ENCODE measurements at regions not wholly inside any gene's neighbourhood (a gene's known extent, or its start where the extent isn't known, plus 50 kb on each side); places are given as distances from the start of the nearest gene placed in this dataset.
"Not testable (repeated sequence)": the region's sequence is repeated elsewhere in the genome, so short reads cannot be mapped to it uniquely, and the experiment has no call there.

DNA sequence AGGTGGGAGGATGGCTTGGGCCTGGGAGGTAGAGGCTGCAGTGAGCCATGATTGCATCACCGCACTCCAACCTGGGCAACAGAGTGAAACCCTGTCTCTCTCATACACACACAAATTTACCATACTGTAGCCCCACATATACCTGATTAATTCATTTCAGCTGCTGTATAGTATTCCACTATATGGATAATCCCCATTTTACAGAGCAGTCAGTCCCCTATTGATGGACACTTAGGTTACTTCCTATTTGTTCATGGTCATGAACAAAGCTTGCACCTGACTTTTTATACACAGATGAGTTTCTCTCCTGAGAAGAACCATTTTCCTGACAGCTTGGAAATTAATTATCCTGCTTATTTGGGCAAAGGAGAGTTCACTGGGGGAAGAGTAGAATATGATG is 59.2 kb downstream of the EMX2 start:
- no peak for DNase-seq

DNA sequence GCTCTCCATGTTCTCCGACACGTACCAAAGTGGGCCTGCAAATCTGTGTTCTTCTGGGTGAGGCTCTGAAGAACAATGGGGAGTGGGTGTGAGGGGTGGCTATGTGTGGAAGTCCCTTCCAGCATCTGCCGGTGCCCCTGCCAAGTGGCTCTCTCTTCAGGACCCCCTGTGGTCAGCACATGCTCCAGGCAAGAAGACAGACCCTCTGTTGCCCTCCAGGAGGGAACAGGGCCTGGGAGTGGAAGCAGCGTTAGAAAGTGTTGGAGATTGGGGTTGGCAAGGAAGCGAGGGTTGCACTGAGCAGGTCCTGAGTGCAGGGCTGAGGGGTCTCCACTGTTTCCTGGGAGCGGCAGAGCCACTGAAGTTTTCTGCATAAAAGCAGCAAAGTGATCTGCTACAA is 60.5 kb downstream of the EMX2 start:
- no peak for DNase-seq

DNA sequence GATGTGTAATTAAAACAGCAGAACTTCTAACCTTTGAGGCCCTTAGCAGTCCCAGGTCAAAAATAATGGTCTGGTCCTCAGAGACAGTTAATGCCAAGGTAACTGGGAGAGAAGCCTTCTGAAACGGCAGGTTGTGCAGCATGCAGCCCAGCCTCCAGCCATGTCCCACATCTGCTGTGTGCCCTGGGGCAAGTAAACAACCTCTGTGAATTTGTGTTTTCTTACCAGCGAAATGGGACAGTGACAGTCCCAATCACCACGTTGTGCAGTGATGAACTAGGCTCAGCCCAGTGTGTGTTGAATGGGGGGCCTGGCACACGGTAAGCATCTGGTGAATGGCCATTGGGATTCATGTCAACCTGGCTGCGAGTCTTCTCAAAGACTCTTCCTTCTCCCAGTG is 61.2 kb downstream of the EMX2 start:
- DNase-seq = no peak

DNA sequence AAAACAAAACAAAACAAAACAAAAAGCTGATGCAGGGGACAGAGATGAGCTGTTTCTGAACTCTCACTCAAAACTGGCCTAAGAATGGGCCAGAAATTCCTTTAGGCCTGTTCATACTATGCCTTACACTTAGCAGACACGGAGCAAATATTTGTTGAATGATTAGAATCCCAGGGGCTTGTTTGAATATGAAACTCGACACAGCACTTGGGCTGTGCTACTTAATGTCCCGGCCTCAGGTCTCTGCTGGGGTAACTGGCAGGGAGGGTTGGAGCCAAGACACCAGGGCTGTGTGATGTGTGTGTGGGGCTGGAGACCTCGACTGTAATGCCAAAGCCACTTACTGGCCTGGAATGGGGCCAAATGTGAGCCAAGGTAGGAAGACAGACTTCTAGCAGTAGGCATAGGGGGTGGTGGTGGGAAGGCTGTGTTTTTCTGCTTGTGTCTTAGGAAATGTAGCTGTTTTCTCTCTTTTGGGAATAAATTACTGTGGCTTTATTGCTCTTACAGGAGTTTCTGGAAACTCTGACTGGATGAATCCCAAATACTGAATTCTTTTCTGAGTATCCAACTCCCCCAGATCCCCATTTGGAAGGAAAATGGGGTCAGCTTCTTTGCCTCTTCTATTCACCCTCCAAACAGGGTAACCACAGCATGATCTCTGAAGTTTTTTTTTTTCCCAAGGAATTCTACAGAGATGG is 66.7 kb downstream of the EMX2 start:
- no peak for DNase-seq

DNA sequence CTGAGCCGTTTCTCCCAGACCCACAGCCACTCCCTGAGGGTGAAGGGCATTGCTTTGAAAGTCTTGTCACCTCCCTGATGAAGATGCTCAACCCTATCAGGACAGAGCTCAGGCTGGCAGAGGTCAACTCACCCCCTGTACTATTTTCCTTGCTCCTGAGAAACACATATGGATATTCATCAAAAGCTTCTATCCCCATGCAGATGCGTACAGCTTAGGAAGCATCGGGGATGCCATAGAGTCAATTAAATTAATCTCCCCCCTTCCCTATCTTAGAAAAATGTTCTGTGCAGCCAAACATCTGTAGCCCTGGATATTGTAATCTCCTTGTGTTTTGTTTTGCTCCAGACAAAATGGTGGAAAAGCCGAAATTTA is 67.2 kb downstream of the EMX2 start:
- no peak for DNase-seq

DNA sequence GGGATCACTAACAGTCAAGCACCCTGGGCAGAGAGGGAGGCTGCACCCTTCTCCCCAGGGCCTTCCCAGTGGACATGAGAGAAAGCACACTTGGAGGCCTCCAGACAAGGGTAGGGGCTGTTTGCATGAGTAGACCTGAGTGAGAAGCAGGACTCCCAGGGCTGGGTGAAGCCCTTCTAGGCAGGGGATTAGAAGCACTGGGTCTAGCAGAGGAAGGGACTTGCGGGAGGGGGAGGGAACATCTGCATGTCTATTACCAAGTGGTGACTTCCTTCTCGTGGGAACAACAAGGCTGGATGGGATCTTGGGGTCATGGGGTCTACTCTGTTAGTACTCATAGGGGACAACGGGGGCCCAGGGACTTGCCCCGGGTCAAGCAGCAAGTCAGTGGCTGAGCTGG is 67.8 kb downstream of the EMX2 start:
- no peak for DNase-seq

DNA sequence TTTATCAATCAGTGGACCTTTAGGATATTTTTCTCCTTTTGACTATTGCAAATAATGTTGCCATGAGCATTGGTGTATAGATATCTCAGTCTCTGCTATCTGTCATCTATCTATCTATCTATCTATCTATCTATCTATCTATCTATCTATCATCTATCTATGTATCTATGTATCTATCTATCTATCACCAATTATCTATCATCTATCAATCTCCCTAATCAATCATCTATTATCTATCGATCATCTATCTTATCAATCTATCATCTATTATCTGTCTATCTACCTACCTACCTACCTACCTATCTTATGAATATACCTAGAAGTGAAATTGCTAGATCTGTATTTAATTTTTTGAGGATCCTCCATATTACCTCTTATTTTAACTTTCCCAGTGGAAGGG is 69.6 kb downstream of the EMX2 start:
- no peak for DNase-seq

DNA sequence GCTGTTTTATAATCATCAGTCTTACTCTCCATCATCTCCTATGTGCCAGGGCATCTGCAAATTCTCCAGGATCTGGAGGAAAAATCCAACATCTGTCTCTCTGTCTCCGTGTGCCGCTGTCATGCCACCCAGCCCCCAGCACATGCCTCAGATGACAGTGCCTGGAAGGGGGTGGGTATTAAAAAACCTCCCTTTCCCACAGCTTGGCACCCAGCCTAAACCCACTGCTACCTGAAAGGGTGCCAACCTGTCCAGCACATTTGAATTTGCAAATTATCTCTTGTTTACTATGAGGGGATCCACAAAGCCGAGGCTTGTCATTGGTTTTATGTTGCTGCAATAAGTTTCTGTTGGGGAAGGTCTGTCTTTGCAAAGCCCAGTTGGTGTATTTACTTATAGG is 73.1 kb downstream of the EMX2 start:
- no peak for DNase-seq

DNA sequence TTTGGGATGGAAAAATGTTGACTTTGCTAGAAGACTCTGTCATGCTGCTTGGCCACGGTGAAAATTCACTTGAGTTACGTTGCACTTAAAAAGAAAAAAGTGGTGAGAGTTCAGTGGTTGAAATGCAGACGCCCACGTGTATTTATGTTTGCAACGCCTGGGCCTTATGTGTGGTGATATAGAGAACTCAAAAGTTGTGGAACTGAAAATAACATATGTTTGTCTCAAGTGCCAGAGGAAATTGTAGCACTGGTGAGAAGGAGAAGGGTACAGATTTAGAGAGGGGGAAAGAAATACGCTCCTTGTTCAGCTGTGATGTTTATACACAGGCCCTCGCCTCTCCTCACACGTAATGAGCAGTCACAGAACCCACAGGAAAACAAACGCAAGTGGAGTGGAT is 73.6 kb downstream of the EMX2 start:
- DNase-seq = no peak

DNA sequence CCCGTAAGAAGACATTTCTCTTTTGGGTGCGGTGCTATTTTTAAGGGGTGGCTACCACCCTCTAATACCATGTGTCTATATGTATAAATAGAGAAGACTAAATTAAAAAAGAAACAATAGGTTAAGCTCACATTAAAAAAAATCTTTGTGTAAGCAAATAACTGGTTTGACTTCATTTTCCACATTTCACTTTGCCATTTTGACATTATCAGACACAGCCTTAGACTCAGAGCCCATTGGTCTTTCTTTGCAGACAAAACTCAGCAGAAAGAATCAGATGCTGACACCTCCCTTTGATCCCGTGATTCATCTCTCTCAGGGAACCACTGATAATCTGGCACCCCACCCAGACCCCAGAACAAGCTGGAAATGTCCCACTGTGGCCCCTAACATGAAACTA is 74.5 kb downstream of the EMX2 start:
- DNase-seq = no peak

DNA sequence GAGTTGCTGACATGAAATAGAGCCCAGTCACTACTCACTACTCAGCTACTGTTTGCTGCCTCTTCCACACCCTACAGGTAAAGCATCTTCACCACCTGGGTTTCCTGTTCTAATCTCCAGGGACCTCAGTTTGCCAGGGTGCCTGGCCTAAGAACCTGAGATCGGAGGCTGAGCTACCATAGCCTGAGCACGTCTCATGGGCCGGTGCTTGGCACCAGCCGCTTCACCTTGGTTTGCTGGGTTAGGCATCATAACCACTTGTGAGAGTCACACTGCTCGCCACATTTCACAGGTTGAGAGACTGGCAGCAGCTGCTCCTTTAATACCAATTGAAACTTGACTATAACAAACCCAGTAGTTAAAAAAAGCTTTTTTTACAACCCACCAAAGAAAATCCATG is 75.1 kb downstream of the EMX2 start:
- no peak for DNase-seq

DNA sequence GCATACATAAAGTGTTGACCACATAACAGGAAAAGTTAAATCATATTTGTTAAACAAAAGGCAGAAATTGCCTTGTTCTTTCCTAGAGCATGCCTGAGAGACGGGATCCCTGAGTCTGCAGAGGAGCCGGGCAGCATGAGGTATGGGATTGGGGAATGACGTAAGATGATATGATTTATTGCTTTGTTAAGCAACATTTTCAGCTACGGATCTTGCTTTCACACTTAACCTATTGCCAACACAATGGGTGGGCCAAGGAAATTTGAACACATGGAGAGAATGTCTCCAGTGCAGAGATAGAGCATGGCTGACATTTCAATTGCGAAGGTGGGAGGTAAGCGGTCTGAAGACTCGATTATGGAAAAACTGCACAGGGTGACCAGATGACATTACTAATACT is 76.7 kb downstream of the EMX2 start:
- no peak for DNase-seq

DNA sequence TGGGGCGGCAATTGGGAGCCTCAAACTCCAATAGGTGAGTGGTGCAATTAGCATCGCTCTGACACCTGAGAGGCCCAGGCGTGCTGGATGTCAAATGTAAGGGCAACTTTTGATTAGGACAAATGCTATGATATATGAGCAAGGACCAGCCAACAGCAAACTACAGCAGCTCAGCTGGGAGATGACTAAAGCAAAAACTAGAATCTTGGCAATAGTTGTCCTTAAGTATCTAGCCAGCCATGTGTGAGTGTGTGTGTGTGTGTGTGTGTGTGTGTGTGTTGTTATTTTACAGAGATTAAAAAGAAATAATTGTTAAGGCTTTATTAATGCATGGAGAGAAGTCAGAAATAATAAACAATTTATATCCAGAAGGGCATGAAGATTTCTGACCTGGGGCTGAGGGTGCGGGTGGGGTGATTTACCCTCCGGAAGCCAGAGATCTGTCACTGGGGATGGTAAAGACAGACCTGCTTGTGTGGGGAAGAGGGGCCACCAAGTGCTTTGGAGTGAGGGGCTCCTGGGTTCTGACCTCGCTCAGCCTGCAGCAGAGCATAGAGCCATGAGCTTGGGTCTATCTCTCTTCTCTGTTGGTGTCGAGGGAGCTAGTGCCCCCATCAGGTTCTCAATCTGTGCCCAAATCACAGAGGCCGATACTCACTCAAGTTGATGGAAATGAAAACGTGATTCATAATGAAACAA is 77.3 kb downstream of the EMX2 start:
- DNase-seq = no peak

DNA sequence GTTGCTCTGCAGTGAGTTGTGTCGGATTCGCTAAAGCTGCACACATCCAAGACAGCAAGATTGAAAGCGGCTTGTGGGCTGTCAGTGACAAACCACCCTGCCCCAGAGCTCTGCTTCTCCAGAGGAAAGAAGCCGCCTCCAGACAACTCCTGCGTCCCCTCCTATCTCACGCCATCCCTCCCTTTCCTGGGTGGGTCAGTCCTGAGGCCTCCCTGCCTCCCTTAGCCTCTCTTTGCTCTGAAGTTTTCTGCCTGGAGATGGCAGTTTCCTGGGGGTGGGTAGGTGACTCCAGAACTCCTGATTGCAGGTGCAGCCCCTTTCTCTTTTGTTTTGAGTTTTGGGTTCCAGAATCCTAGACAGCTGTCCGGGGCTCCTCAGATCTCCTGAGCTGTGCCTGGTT is 78.7 kb downstream of the EMX2 start:
- no peak for DNase-seq

DNA sequence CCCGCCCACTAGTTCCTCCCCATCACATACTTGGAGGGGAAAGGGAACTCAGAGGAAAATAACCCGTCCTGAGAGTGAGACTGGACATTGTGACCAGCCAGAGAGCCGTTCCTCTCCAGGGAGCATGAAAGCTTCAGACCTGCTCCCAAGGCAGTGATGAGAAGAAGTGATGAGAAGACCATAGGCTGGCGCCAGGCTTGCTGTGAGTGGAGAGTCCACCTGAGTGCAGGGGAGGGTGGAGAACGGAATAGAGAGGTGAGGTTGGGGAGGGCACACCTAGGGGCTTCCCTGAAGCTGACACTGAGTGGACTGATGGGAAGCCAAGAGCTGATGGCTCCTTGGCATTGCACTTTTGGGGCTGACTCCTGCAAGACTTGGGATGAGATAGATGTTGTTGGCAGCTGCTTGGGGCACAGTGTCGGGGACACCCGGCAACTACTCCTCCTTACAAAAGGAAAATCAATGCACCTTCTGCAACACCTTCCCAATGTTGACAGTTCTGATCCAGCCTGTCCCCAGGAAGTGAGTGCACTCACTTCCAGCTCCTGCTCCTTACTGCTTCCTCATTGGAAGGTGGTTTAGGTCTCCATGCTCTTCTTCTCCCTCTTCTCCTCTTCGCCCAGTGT is 79.4 kb downstream of the EMX2 start:
- no peak for DNase-seq

DNA sequence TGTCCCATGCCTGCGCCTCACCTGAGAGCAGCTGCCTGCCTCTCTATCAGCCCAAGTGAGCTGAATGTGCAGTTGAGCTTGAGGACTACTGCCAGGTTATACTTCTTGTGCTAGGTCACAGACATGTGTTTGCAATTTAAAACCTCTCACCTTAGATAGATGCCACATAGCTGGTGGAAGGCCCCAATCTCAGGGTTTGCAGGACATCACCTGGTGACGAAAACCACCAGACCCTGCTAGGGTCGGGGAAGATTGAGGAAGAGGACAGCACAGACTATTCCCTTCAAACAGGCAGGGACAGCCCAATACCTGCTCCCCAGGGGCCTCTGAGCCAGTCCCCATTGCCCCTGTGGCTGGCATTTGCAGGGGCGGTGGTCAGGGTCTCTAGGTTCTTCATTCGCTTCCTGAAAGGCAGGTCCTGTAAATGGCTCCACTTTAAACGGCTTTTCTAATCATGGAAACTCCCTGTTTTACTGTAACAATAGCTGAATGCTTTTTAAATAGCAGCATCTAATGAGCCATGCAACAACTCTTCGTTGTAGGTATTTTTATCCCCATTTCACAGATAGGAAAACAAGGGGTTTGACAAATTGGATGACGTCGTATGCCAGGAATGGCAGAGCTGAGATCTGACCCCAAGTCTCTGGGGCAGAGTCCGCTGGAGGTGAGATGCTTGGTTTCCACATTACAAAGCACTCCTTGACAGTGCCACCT is 80.1 kb downstream of the EMX2 start:
- no peak for DNase-seq

DNA sequence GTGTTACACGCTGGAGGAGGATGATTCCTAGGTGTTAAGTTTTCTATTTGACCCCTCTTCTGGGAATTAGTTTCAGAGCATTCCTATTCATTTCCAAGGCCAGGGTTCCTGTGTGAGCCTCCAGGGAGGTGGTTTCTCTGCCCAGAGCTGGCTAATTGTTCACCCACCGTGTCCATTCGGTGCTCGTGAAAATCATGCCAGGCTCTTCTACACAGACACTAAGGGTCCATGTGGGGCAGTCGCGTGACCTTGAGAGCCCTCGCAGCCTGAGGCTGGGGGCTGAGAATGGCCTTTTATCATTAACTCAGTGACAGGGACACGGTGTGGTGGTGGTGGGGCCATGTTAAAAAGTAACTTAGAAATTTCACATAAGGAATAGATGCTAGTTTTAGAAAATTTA is 83.7 kb downstream of the EMX2 start:
- DNase-seq = no peak

DNA sequence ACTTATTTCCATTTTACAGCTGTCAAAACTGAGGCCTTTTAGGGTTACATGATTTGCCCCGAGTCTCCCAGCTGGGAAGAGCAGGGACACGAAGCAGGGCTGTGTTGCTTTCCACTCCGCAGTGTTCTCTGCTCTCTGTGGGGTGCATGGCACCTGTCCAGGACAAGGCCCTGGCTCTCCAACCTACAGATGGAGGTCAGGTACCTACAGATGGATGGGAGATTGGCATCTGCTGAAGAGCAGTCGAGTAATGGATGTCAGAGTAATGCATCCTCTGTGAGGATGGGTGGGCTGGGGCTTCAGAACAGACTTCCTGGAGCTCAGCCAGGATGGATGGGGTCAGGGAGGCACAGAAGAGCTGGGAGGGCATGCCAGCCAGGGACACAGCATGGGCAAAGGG is 85.0 kb downstream of the EMX2 start:
- DNase-seq = peak; percentile 46 to 76

DNA sequence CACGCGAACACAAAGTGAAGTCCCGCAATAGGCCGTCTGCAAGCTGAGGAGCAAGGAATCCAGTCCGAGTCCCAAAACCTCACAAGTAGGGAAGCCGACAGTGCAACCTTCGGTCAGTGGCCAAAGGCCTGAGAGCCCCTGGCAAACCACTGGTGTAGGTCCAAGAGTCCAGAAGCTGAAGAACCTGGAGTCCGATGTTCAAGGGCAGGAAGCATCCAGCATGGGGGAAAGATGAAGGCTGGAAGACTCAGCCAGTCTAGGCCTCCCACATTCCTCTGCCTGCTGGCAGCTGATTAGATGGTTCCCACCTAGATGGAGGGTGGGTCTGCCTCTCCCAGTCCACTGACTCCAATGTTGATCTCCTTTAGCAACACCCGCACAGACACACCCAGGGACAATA is 87.2 kb downstream of the EMX2 start:
- not testable (repeated sequence) for DNase-seq

DNA sequence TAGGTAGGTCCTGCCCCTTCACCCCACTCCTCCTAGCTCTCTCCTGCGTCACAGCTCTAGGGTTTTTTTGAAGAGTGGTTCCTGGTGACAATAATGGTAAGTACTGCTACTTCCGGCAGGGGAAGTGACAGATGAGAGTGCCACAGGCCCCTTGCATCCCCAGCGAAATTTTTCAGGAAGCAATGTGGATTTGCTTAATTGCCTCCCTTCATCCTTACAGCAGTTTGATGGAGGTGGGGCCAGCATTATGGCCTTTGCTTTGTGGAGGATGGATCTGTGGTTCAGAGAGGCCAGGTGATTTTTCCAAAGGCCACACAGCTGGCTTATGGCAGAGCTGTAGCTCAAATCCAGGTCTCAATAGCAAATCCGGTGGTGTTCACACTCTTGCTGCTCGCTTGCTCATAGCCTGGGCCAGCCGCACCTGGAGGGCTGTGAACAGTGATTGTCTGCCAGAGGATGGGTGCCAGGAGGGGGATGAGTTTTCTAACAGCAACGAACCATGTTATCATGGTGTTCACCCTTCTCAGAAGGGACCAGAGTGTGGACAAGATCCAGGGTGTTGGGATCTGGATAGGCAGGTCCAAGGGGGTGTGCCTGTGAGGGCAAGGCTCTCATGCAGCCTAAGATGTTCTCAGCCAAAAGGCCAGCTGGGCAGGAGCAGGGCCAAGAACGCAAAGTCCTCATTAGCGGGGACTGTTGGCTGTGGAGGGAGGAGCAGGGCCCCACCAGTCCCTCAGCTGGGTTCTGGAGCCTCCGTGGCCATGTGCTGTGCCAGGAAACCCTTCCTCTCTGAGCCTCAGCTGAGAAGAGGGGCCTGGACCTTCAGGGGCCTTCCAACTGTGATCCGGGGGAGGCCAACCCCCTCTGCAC is 89.0 kb downstream of the EMX2 start:
- peak; percentile 61 to 82 for DNase-seq

DNA sequence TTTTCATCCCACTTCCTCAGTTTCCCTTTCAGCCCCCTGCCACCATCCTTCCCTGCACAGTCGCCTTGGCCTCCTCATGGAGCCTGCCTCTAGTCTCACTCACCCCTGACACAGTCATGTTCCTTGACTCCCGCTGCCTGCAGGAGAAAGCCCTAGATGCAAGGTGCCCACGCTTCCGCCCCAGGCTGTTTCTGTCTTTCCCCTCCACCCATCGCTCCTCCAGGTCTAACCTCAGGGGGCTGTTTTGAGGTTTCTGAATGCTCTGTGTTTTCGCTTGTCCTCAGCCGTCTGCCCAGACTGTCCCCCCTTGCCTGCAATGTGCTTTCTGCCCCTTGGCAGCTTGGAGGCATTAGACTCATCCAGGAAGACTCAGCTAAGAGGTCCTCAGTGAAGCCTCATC is 89.9 kb downstream of the EMX2 start:
- DNase-seq = no peak

DNA sequence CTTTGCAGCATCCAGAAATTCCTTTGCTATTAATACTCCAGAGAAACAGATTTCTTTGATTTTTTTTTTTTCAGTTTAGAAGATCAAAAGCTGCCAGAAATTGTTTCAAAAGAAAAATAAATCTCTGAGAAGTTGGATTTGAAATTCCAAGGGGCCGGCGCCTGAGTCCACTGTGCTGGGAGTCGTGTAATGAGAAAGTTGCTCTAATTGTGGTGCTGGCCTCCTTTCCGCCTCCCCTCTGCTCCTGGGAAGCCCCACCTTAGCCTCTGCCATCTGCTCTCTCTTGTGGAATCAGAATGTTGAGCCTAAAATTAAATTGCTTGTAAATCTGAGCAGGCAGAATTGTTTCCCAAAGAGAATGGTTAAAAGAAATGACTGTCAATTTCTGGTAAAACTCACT is 93.3 kb downstream of the EMX2 start:
- DNase-seq = no peak

DNA sequence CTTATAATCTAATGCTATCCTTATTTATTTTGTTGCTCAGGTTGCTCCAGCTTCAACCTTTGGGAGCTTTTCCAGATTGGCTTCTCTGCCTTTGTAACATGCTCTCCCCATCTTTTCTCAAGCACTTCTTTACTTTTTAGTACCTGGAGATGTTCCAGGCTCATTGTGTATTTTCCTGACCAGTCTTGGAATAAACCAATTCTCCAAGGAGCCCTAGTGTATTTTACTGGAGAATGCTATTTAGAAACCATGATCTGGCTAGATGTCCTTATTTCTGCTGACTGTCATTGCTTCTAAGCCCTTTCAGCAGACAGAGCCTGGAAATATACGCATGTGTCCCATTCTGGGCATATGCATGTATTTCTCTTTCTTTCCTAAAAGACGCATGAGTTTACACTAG is 95.7 kb downstream of the EMX2 start:
- DNase-seq = no peak
